ENCODE measurements at regions not wholly inside any gene's neighbourhood (a gene's known extent, or its start where the extent isn't known, plus 50 kb on each side); places are given as distances from the start of the nearest gene placed in this dataset.

- no peak for DNase-seq (ENCODE audit: low read depth, low spot score)
- Histone ChIP-seq H3K9ac (ENCODE audit: control insufficient read depth, extremely low read depth, insufficient read depth, low read length) (no peak overlapping the region), H3K4me3 (ENCODE audit: control insufficient read depth in 2 of 3, extremely low read depth in 1 of 3, insufficient read depth in 2 of 3, low read depth in 1 of 3, low read length in 3 of 3) (no peak overlapping the region), H4K20me1 (ENCODE audit: control insufficient read depth, extremely low read depth, insufficient read depth, low read length) (no peaks in the 10 kb centered on the region), H3K9me1 (ENCODE audit: control insufficient read depth, extremely low read depth, insufficient read depth, low read length) (no peaks in the 10 kb centered on the region), H2AFZ (ENCODE audit: control insufficient read depth, low read length) (no peak overlapping the region), H3K79me2 (ENCODE audit: control insufficient read depth, insufficient read depth, low read length) (no peaks in the 10 kb centered on the region), H3K36me3 (ENCODE audit: control insufficient read depth in 2 of 2, extremely low read depth in 1 of 2, insufficient read depth in 2 of 2, low read length in 2 of 2) (no peaks in the 10 kb centered on the region), H3K4me1 (ENCODE audit: control insufficient read depth, extremely low read depth, insufficient read depth, low read length) (no peaks in the 10 kb centered on the region), H3K4me2 (ENCODE audit: control insufficient read depth, extremely low read depth, insufficient read depth, low read depth, low read length) (no peak overlapping the region), H3K9me3 (ENCODE audit: control insufficient read depth, low read depth, low read length) (no peaks in the 10 kb centered on the region), H3K27ac (ENCODE audit: control insufficient read depth, insufficient read depth, low read length) (no peak overlapping the region), H3K27me3 (ENCODE audit: control insufficient read depth, extremely low read depth, insufficient read depth, low read length) (no peaks in the 10 kb centered on the region)
- FAIRE-seq, result no peak
- TF ChIP-seq EZH2 (IDR thresholded peaks at IDR 0.05; ENCODE audit: low read length) (no peak), CTCF (optimal IDR thresholded peaks at IDR 0.05 in 1 of 3, IDR thresholded peaks at IDR 0.05 in 1 of 3, conservative IDR thresholded peaks at IDR 0.05 in 1 of 3; ENCODE audit: extremely low read depth in 1 of 3, insufficient read depth in 2 of 3, low read length in 3 of 3) (no peak)
- dilution Hi-C loops (cut with MboI; ENCODE audit: extremely low pct_ligation_motif_present, low sequenced_read_pairs), result no loop called here
Measured at GRCh38 chr16:6603780-6604325, 728.8 kb upstream of the RBFOX1 start.

GRCh38 chr16:6602405-6602804, 730.2 kb upstream of the RBFOX1 start:
- DNase-seq (ENCODE audit: low read depth, low spot score), result no peak
- H4K20me1 ChIP-seq (ENCODE audit: control insufficient read depth, extremely low read depth, insufficient read depth, low read length), result no peaks in the 10 kb centered on the region
- no peaks in the 10 kb centered on the region for H3K36me3 ChIP-seq (ENCODE audit: control insufficient read depth in 2 of 2, extremely low read depth in 1 of 2, insufficient read depth in 2 of 2, low read length in 2 of 2)
- H3K27me3 ChIP-seq (ENCODE audit: control insufficient read depth, extremely low read depth, insufficient read depth, low read length), result no peaks in the 10 kb centered on the region
- H3K4me2 ChIP-seq (ENCODE audit: control insufficient read depth, extremely low read depth, insufficient read depth, low read depth, low read length), result no peak overlapping the region
- no peaks in the 10 kb centered on the region for H3K79me2 ChIP-seq (ENCODE audit: control insufficient read depth, insufficient read depth, low read length)
- H3K4me1 ChIP-seq (ENCODE audit: control insufficient read depth, extremely low read depth, insufficient read depth, low read length), result no peaks in the 10 kb centered on the region
- H3K27ac ChIP-seq (ENCODE audit: control insufficient read depth, insufficient read depth, low read length), result no peak overlapping the region
- H3K4me3 ChIP-seq (ENCODE audit: control insufficient read depth in 2 of 3, extremely low read depth in 1 of 3, insufficient read depth in 2 of 3, low read depth in 1 of 3, low read length in 3 of 3), result no peak overlapping the region
- TF ChIP-seq CTCF (optimal IDR thresholded peaks at IDR 0.05 in 1 of 3, IDR thresholded peaks at IDR 0.05 in 1 of 3, conservative IDR thresholded peaks at IDR 0.05 in 1 of 3; ENCODE audit: extremely low read depth in 1 of 3, insufficient read depth in 2 of 3, low read length in 3 of 3), result no peak
- no peak for TF ChIP-seq EZH2 (IDR thresholded peaks at IDR 0.05; ENCODE audit: low read length)
- no peak for FAIRE-seq
- H3K9me3 ChIP-seq (ENCODE audit: control insufficient read depth, low read depth, low read length), result no peaks in the 10 kb centered on the region
- dilution Hi-C loops (cut with MboI; ENCODE audit: extremely low pct_ligation_motif_present, low sequenced_read_pairs), result no loop called here
- no peak overlapping the region for H2AFZ ChIP-seq (ENCODE audit: control insufficient read depth, low read length)
- no peak overlapping the region for H3K9ac ChIP-seq (ENCODE audit: control insufficient read depth, extremely low read depth, insufficient read depth, low read length)
- H3K9me1 ChIP-seq (ENCODE audit: control insufficient read depth, extremely low read depth, insufficient read depth, low read length), result no peaks in the 10 kb centered on the region

Measured in keratinocyte (primary cell).